HCT116 (cell line): ENCODE measurements at regions not wholly inside any gene's neighbourhood (a gene's known extent, or its start where the extent isn't known, plus 50 kb on each side); places are given as distances from the start of the nearest gene placed in this dataset.

Experiments used
- ATAC-seq: fragments of 200-7000 bp; cut with Tn5 transposase; 2 replicates; pipeline ENCODE4 v1.9.1; 2020; ENCODE audit warnings: mild to moderate bottlenecking, moderate library complexity
- BruUV-seq: library from RNA; stranded (reverse); fragments of 400-500 nt; replicated peaks from 2 replicates; lab custom pipeline; 2021; lab: Mats Ljungman, UMichigan
- CTCF ChIA-PET: fragments of 300-600 bp; sonication (Branson Sonifier 250); formaldehyde crosslinking; loops from one replicate; lab custom pipeline; 2021; ENCODE audit warnings: antibody characterized with exemption; lab: Charles Lee
- POLR2A ChIA-PET: fragments of 300-600, 350-600 bp; sonication (Branson Sonifier 250); formaldehyde crosslinking; loops from one replicate; lab custom pipeline; 2021; ENCODE audit warnings: antibody characterized with exemption; lab: Charles Lee
- RAD21 ChIA-PET, 2 experiments: fragments of 300-600 bp; sonication (Branson Sonifier 250); formaldehyde crosslinking; loops; one replicate each; lab custom pipeline; 2023; ENCODE audit warnings: low total read pairs in 2 of 2; ENCODE audit not compliant: uncharacterized antibody in 2 of 2, unreplicated experiment in 2 of 2, low non-redundant PET in 1 of 2; lab: Charles Lee
- DNase-seq: peaks from one replicate; pipeline ENCODE4 v3.0.0-alpha.2; 2010; ENCODE audit warnings: low read depth, low spot score
- H2AFZ ChIP-seq: fragments of 200-600 bp; shearing (Covaris generic), sonication (generic); 2 replicates; pipeline ENCODE4 v1.6.1; 2017; ENCODE audit warnings: low read depth, mixed run types, mixed read lengths, antibody characterized with exemption, low read length; ENCODE audit not compliant: poor library complexity, severe bottlenecking
- H3K27ac ChIP-seq: 2 replicates; pipeline ENCODE4 v1.5.1; 2012; ENCODE audit warnings: low read depth, low read length
- H3K27me3 ChIP-seq: fragments of 200-600 bp; sonication (generic); 2 replicates; pipeline ENCODE4 v1.6.1; 2016; ENCODE audit warnings: mixed run types, low read length, mixed read lengths; ENCODE audit not compliant: insufficient read depth
- H3K36me3 ChIP-seq, 2 experiments: fragments of 200-500 bp in 1 of 2; fragments of 200-600 bp in 1 of 2; sonication (Bioruptor generic) in 1 of 2; sonication (generic) in 1 of 2; 2 replicates each; pipeline versions ENCODE4 v1.5.1 to v1.6.1; 2014 to 2016; ENCODE audit warnings: low read length in 2 of 2, inconsistent platforms in 1 of 2, mixed read lengths in 1 of 2, mixed run types in 1 of 2; ENCODE audit not compliant: insufficient read depth in 2 of 2, control insufficient read depth in 1 of 2
- H3K4me1 ChIP-seq, 2 experiments: fragments of 200-600 bp in 1 of 2; sonication (generic) in 1 of 2; 2 replicates each; pipeline versions ENCODE4 v1.5.1 to v1.6.1; 2012 to 2017; ENCODE audit warnings: low read length in 2 of 2, inconsistent platforms in 1 of 2, mild to moderate bottlenecking in 1 of 2, mixed read lengths in 1 of 2, mixed run types in 1 of 2, moderate library complexity in 1 of 2; ENCODE audit not compliant: insufficient read depth in 2 of 2, control insufficient read depth in 1 of 2
- H3K4me2 ChIP-seq: fragments of 200-600 bp; sonication (generic); 2 replicates; pipeline ENCODE4 v1.6.1; 2017; ENCODE audit warnings: mixed run types, low read length, mixed read lengths
- H3K4me3 ChIP-seq, 2 experiments: fragments of 200-600 bp in 1 of 2; sonication (generic) in 1 of 2; replicated peaks in 1 of 2; 2 replicates each; pipeline ENCODE4 v1.5.1; 2011 to 2016; ENCODE audit warnings: low read length in 2 of 2, control low read depth in 1 of 2, low read depth in 1 of 2, mild to moderate bottlenecking in 1 of 2, mixed read lengths in 1 of 2, mixed run types in 1 of 2
- H3K79me2 ChIP-seq: fragments of 200-600 bp; sonication (generic); 2 replicates; pipeline ENCODE4 v1.6.1; 2017; ENCODE audit warnings: mild to moderate bottlenecking, mixed run types, low read length, moderate library complexity, mixed read lengths; ENCODE audit not compliant: insufficient read depth
- H3K9ac ChIP-seq: fragments of 200-600 bp; sonication (generic); 2 replicates; pipeline ENCODE4 v1.6.1; 2016; ENCODE audit warnings: low read length, mixed read lengths
- H3K9me2 ChIP-seq: fragments of 200-600 bp; sonication (generic), shearing (Covaris generic); 2 replicates; pipeline ENCODE4 v1.6.1; 2017; ENCODE audit warnings: mixed run types, mild to moderate bottlenecking, moderate library complexity; ENCODE audit not compliant: insufficient read depth
- H3K9me3 ChIP-seq, 2 experiments: fragments of 200-500 bp in 1 of 2; fragments of 200-600 bp in 1 of 2; sonication (Bioruptor generic) in 1 of 2; sonication (generic) in 1 of 2; 2 replicates each; pipeline ENCODE4 v1.6.1; 2014 to 2017; ENCODE audit warnings: low read length in 2 of 2, mixed read lengths in 2 of 2, inconsistent platforms in 1 of 2, low read depth in 1 of 2, mild to moderate bottlenecking in 1 of 2, mixed run types in 1 of 2, moderate library complexity in 1 of 2; ENCODE audit not compliant: control insufficient read depth in 1 of 2, insufficient read depth in 1 of 2
- H4K20me1 ChIP-seq: fragments of 200-600 bp; sonication (generic), shearing (Covaris generic); 2 replicates; pipeline ENCODE4 v1.6.1; 2017; ENCODE audit warnings: mixed run types, mild to moderate bottlenecking, moderate library complexity; ENCODE audit not compliant: insufficient read depth
- CBX3 ChIP-seq: IDR thresholded peaks from 2 replicates; pipeline ENCODE4 v1.6.1; 2012; ENCODE audit warnings: low read depth
- CEBPB ChIP-seq: IDR thresholded peaks from 2 replicates; pipeline ENCODE4 v1.6.1; 2012; ENCODE audit warnings: low read depth
- EZH2 ChIP-seq: fragments of 200-600 bp; sonication (generic); IDR thresholded peaks from 2 replicates; pipeline ENCODE4 v1.6.1; 2017; ENCODE audit warnings: antibody characterized with exemption, mixed run types
- FOSL1 ChIP-seq: IDR thresholded peaks from 2 replicates; pipeline ENCODE4 v1.6.1; 2012; ENCODE audit warnings: low read depth
- JUND ChIP-seq: IDR thresholded peaks from 2 replicates; pipeline ENCODE4 v1.6.1; 2012
- POLR2A ChIP-seq: IDR thresholded peaks from 2 replicates; pipeline ENCODE4 v1.7.0; 2011; ENCODE audit warnings: borderline replicate concordance; ENCODE audit not compliant: insufficient read depth, insufficient read length; ENCODE audit errors: extremely low read depth
- POLR2AphosphoS5 ChIP-seq: IDR thresholded peaks from 2 replicates; pipeline ENCODE4 v1.6.1; 2011; ENCODE audit warnings: mild to moderate bottlenecking, low read depth, low read length, moderate library complexity
- RAD21 ChIP-seq: IDR thresholded peaks from 2 replicates; pipeline ENCODE4 v1.6.1; 2012; ENCODE audit warnings: low read depth, mild to moderate bottlenecking
- SIN3A ChIP-seq: IDR thresholded peaks from 2 replicates; pipeline ENCODE4 v1.6.1; 2012; ENCODE audit warnings: low read depth
- ZNF274 ChIP-seq: fragments of 200-500 bp; sonication (Bioruptor generic); IDR thresholded peaks from 2 replicates; pipeline ENCODE4 v1.6.1; 2014; ENCODE audit warnings: mild to moderate bottlenecking, low read depth, low read length, inconsistent platforms
- intact Hi-C: fragments of 100-400 bp; cut with micrococcal nuclease; formaldehyde crosslinking; loops from 2 replicates; pipeline ENCODE4 v1.10.0; 2022
- TF ChIP-seq, protein P1 (sequence below): IDR thresholded peaks from 2 replicates; pipeline ENCODE4 v1.6.1; 2012
- TF ChIP-seq, protein P2 (sequence below): IDR thresholded peaks from 2 replicates; pipeline ENCODE4 v1.6.1; 2011; ENCODE audit warnings: mild to moderate bottlenecking, low read length, moderate library complexity; ENCODE audit not compliant: insufficient replicate concordance; ENCODE audit errors: extremely low read depth

GRCh38 chr19:28405346-28405742, 807.6 kb downstream of the UQCRFS1 start:
- POLR2A ChIA-PET = no interaction called here
- H3K9me3 ChIP-seq = peaks cover 3 to 44% of the 10 kb centered on the region in 2 experiments; a peak in 2 of 4 replicates
- no peak for ATAC-seq

GRCh38 chr19:28404472-28404871, 808.5 kb downstream of the UQCRFS1 start:
- Histone ChIP-seq H3K36me3 (no peaks in the 10 kb centered on the region), H3K4me3 (no peak overlapping the region), H3K4me1 (no peaks in the 10 kb centered on the region), H3K9ac (no peak overlapping the region), H3K27me3 (no peaks in the 10 kb centered on the region), H2AFZ (no peak overlapping the region), H3K9me3 (peaks cover 3 to 42% of the 10 kb centered on the region in 2 experiments; a peak in 2 of 4 replicates), H3K27ac (no peak overlapping the region), H4K20me1 (no peaks in the 10 kb centered on the region), H3K79me2 (no peaks in the 10 kb centered on the region), H3K9me2 (no peaks in the 10 kb centered on the region), H3K4me2 (no peak overlapping the region)
- BruUV-seq = no TSS peak
- ChIA-PET RAD21 (no interaction called here), POLR2A (no interaction called here), CTCF (no interaction called here)
- ATAC-seq (no peak), DNase-seq (no peak)
- intact Hi-C loops = no loop called here
- TF ChIP-seq POLR2A (no peak), SIN3A (no peak), CBX3 (no peak), RAD21 (no peak), FOSL1 (no peak)
- TF ChIP-seq, protein P1, sequence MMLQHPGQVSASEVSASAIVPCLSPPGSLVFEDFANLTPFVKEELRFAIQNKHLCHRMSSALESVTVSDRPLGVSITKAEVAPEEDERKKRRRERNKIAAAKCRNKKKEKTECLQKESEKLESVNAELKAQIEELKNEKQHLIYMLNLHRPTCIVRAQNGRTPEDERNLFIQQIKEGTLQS = no peak

More at GRCh38 chr19:28405346-28405742, 807.6 kb downstream of the UQCRFS1 start:
- Histone ChIP-seq H3K9me2 (no peaks in the 10 kb centered on the region), H3K4me1 (no peaks in the 10 kb centered on the region), H3K27ac (no peak overlapping the region), H3K79me2 (no peaks in the 10 kb centered on the region), H3K36me3 (no peaks in the 10 kb centered on the region), H2AFZ (no peak overlapping the region), H4K20me1 (no peaks in the 10 kb centered on the region), H3K9ac (no peak overlapping the region), H3K27me3 (no peaks in the 10 kb centered on the region), H3K4me2 (no peak overlapping the region), H3K4me3 (no peak overlapping the region)
- BruUV-seq = no TSS peak
- no peak for DNase-seq
- CTCF ChIA-PET = no interaction called here
- no peak for TF ChIP-seq CEBPB
- TF ChIP-seq EZH2 = no peak
- no peak for TF ChIP-seq JUND
- no peak for TF ChIP-seq CBX3
- TF ChIP-seq, protein P2, sequence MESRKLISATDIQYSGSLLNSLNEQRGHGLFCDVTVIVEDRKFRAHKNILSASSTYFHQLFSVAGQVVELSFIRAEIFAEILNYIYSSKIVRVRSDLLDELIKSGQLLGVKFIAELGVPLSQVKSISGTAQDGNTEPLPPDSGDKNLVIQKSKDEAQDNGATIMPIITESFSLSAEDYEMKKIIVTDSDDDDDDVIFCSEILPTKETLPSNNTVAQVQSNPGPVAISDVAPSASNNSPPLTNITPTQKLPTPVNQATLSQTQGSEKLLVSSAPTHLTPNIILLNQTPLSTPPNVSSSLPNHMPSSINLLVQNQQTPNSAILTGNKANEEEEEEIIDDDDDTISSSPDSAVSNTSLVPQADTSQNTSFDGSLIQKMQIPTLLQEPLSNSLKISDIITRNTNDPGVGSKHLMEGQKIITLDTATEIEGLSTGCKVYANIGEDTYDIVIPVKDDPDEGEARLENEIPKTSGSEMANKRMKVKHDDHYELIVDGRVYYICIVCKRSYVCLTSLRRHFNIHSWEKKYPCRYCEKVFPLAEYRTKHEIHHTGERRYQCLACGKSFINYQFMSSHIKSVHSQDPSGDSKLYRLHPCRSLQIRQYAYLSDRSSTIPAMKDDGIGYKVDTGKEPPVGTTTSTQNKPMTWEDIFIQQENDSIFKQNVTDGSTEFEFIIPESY = no peak
- TF ChIP-seq POLR2AphosphoS5 = no peak
- TF ChIP-seq, protein P1 = no peak
- no peak for TF ChIP-seq ZNF274
- intact Hi-C loops = no loop called here
- RAD21 ChIA-PET = no interaction called here
